ENCODE measurements at regions not wholly inside any gene's neighbourhood (a gene's known extent, or its start where the extent isn't known, plus 50 kb on each side); places are given as distances from the start of the nearest gene placed in this dataset.

DNA sequence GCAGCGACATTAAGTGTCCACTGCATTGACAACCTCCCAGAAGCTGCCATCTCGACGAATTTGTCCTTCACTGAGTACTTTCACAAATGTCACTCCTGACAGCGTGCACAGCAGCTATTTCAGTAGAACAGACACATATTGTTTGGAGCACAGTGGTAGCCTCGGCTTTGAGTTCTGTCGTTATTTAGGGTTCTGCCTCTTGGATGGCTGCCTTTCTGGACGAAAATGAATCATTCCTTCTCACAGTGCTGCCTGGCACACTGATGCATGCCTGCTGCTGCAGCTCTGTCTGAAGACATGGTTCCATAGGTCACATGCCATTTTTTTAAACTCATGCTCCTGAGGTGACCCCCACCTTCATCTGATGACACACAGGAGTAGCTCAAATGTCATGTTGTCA lies 477.0 kb downstream of the C6orf118 start:
- H3K4me3 ChIP-seq (ENCODE audit: low read depth in 1 of 5, low read length in 5 of 5), result no peak overlapping the region
- no peaks in the 10 kb centered on the region for H3K36me3 ChIP-seq (ENCODE audit: control insufficient read depth in 5 of 5, insufficient read depth in 5 of 5, low read length in 5 of 5)
- no peaks in the 10 kb centered on the region for H3K27me3 ChIP-seq (ENCODE audit: control insufficient read depth in 5 of 5, insufficient read depth in 4 of 5, low read length in 5 of 5)
- H3K9me3 ChIP-seq (ENCODE audit: control insufficient read depth in 5 of 5, low read length in 5 of 5), result peaks cover 0 to 1% (median 0%) of the 10 kb centered on the region in 5 donors
- no peaks in the 10 kb centered on the region for H3K4me1 ChIP-seq (ENCODE audit: control insufficient read depth in 5 of 5, insufficient read depth in 5 of 5, low read length in 5 of 5)
- no peak overlapping the region for H3K9ac ChIP-seq (ENCODE audit: low read length in 5 of 5)
- H3K27ac ChIP-seq (ENCODE audit: low read depth, low read length), result no peak overlapping the region

GRCh38 chr6:164827537-164827936 lies 481.9 kb downstream of the C6orf118 start:
- H3K4me3 ChIP-seq (ENCODE audit: low read depth in 1 of 5, low read length in 5 of 5), result no peak overlapping the region
- no peaks in the 10 kb centered on the region for H3K27me3 ChIP-seq (ENCODE audit: control insufficient read depth in 5 of 5, insufficient read depth in 4 of 5, low read length in 5 of 5)
- no peak overlapping the region for H3K27ac ChIP-seq (ENCODE audit: low read depth, low read length)
- H3K9ac ChIP-seq (ENCODE audit: low read length in 5 of 5), result no peak overlapping the region
- no peaks in the 10 kb centered on the region for H3K9me3 ChIP-seq (ENCODE audit: control insufficient read depth in 5 of 5, low read length in 5 of 5)
- no peaks in the 10 kb centered on the region for H3K36me3 ChIP-seq (ENCODE audit: control insufficient read depth in 5 of 5, insufficient read depth in 5 of 5, low read length in 5 of 5)
- no peaks in the 10 kb centered on the region for H3K4me1 ChIP-seq (ENCODE audit: control insufficient read depth in 5 of 5, insufficient read depth in 5 of 5, low read length in 5 of 5)

DNA sequence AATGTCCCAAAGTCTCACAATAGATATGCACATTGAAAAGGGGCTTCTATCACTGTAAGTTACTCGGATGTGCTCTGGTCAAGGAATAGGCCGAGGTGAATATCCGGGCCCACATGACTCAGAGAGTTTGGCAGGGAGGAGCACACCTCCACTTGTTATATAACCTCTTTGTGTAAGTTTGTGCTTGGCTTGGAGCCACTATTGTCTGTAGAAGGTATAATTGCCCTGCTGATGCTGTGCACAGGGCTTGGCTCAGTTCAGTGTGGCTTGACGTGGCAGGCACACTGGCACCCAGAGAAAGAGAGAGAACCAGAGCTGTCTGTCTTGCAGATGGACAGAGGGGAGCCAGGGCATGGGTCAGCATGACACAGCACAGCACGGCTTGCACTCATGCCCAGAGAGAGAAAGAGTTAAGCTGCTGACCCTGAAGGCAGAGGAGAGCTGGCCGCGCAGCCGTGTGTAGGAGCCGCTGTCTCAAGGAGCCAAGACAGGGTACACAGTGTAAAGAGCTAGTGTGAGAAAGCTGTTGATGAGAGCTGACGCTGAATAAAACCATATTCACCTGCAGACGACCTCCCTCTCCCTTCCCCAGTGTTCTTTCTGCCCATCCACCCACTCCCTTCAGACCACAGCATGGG lies 482.5 kb downstream of the C6orf118 start:
- Histone ChIP-seq H3K36me3 (ENCODE audit: control insufficient read depth in 5 of 5, insufficient read depth in 5 of 5, low read length in 5 of 5) (no peaks in the 10 kb centered on the region), H3K27me3 (ENCODE audit: control insufficient read depth in 5 of 5, insufficient read depth in 4 of 5, low read length in 5 of 5) (no peaks in the 10 kb centered on the region), H3K4me1 (ENCODE audit: control insufficient read depth in 5 of 5, insufficient read depth in 5 of 5, low read length in 5 of 5) (no peaks in the 10 kb centered on the region), H3K27ac (ENCODE audit: low read depth, low read length) (no peak overlapping the region), H3K9ac (ENCODE audit: low read length in 5 of 5) (no peak overlapping the region), H3K9me3 (ENCODE audit: control insufficient read depth in 5 of 5, low read length in 5 of 5) (no peaks in the 10 kb centered on the region), H3K4me3 (ENCODE audit: low read depth in 1 of 5, low read length in 5 of 5) (no peak overlapping the region)

GRCh38 chr6:164825386-164825785 lies 484.0 kb downstream of the C6orf118 start:
- Histone ChIP-seq H3K4me1 (ENCODE audit: control insufficient read depth in 5 of 5, insufficient read depth in 5 of 5, low read length in 5 of 5) (no peaks in the 10 kb centered on the region), H3K27me3 (ENCODE audit: control insufficient read depth in 5 of 5, insufficient read depth in 4 of 5, low read length in 5 of 5) (no peaks in the 10 kb centered on the region), H3K36me3 (ENCODE audit: control insufficient read depth in 5 of 5, insufficient read depth in 5 of 5, low read length in 5 of 5) (no peaks in the 10 kb centered on the region), H3K9ac (ENCODE audit: low read length in 5 of 5) (no peak overlapping the region), H3K9me3 (ENCODE audit: control insufficient read depth in 5 of 5, low read length in 5 of 5) (no peaks in the 10 kb centered on the region), H3K4me3 (ENCODE audit: low read depth in 1 of 5, low read length in 5 of 5) (no peak overlapping the region), H3K27ac (ENCODE audit: low read depth, low read length) (no peak overlapping the region)

- Histone ChIP-seq H3K9me3 (ENCODE audit: control insufficient read depth in 5 of 5, low read length in 5 of 5) (peaks cover 0 to 13% (median 4%) of the 10 kb centered on the region in 5 donors), H3K4me3 (ENCODE audit: low read depth in 1 of 5, low read length in 5 of 5) (no peak overlapping the region), H3K36me3 (ENCODE audit: control insufficient read depth in 5 of 5, insufficient read depth in 5 of 5, low read length in 5 of 5) (no peaks in the 10 kb centered on the region), H3K27ac (ENCODE audit: low read depth, low read length) (no peak overlapping the region), H3K27me3 (ENCODE audit: control insufficient read depth in 5 of 5, insufficient read depth in 4 of 5, low read length in 5 of 5) (no peaks in the 10 kb centered on the region), H3K4me1 (ENCODE audit: control insufficient read depth in 5 of 5, insufficient read depth in 5 of 5, low read length in 5 of 5) (no peaks in the 10 kb centered on the region), H3K9ac (ENCODE audit: low read length in 5 of 5) (no peak overlapping the region)
Measured at GRCh38 chr6:164817662-164818061, 491.7 kb downstream of the C6orf118 start.

GRCh38 chr6:164812706-164813105 lies 496.7 kb downstream of the C6orf118 start:
- peaks cover 0 to 17% (median 4%) of the 10 kb centered on the region in 5 donors for H3K9me3 ChIP-seq (ENCODE audit: control insufficient read depth in 5 of 5, low read length in 5 of 5)
- no peak overlapping the region for H3K27ac ChIP-seq (ENCODE audit: low read depth, low read length)
- no peak overlapping the region for H3K4me3 ChIP-seq (ENCODE audit: low read depth in 1 of 5, low read length in 5 of 5)
- H3K27me3 ChIP-seq (ENCODE audit: control insufficient read depth in 5 of 5, insufficient read depth in 4 of 5, low read length in 5 of 5), result no peaks in the 10 kb centered on the region
- no peaks in the 10 kb centered on the region for H3K36me3 ChIP-seq (ENCODE audit: control insufficient read depth in 5 of 5, insufficient read depth in 5 of 5, low read length in 5 of 5)
- no peak overlapping the region for H3K9ac ChIP-seq (ENCODE audit: low read length in 5 of 5)
- H3K4me1 ChIP-seq (ENCODE audit: control insufficient read depth in 5 of 5, insufficient read depth in 5 of 5, low read length in 5 of 5), result no peaks in the 10 kb centered on the region

DNA sequence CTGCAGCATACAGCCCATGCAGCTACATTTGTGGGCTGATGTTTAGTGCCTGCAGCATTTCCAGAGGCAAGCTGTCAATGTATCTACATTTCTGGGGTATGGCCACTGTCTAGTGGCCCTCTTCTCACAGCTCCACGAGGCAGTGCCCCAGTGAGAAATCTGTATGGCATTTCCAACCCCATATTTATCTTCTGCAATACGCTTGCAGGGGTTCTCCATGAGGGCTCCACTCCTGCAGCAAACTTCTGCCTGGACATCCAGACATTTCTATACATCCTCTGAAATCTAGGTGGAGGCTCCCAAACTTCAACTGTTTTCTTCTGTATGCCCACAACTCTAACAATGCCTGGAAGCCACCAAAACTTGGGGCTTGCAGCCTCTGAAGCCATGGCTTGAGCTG lies 502.3 kb downstream of the C6orf118 start:
- H3K27me3 ChIP-seq (ENCODE audit: control insufficient read depth in 5 of 5, insufficient read depth in 4 of 5, low read length in 5 of 5), result no peaks in the 10 kb centered on the region
- no peak overlapping the region for H3K27ac ChIP-seq (ENCODE audit: low read depth, low read length)
- H3K9ac ChIP-seq (ENCODE audit: low read length in 5 of 5), result no peak overlapping the region
- H3K4me1 ChIP-seq (ENCODE audit: control insufficient read depth in 5 of 5, insufficient read depth in 5 of 5, low read length in 5 of 5), result no peaks in the 10 kb centered on the region
- H3K9me3 ChIP-seq (ENCODE audit: control insufficient read depth in 5 of 5, low read length in 5 of 5), result peaks cover 0 to 12% (median 4%) of the 10 kb centered on the region in 5 donors
- H3K4me3 ChIP-seq (ENCODE audit: low read depth in 1 of 5, low read length in 5 of 5), result no peak overlapping the region
- no peaks in the 10 kb centered on the region for H3K36me3 ChIP-seq (ENCODE audit: control insufficient read depth in 5 of 5, insufficient read depth in 5 of 5, low read length in 5 of 5)

- H3K4me3 ChIP-seq (ENCODE audit: low read depth in 1 of 5, low read length in 5 of 5), result no peak overlapping the region
- no peaks in the 10 kb centered on the region for H3K9me3 ChIP-seq (ENCODE audit: control insufficient read depth in 5 of 5, low read length in 5 of 5)
- H3K9ac ChIP-seq (ENCODE audit: low read length in 5 of 5), result no peak overlapping the region
- no peaks in the 10 kb centered on the region for H3K4me1 ChIP-seq (ENCODE audit: control insufficient read depth in 5 of 5, insufficient read depth in 5 of 5, low read length in 5 of 5)
- no peaks in the 10 kb centered on the region for H3K36me3 ChIP-seq (ENCODE audit: control insufficient read depth in 5 of 5, insufficient read depth in 5 of 5, low read length in 5 of 5)
- no peaks in the 10 kb centered on the region for H3K27me3 ChIP-seq (ENCODE audit: control insufficient read depth in 5 of 5, insufficient read depth in 4 of 5, low read length in 5 of 5)
- H3K27ac ChIP-seq (ENCODE audit: low read depth, low read length), result no peak overlapping the region
Measured at GRCh38 chr6:164795056-164795815, 514.2 kb downstream of the C6orf118 start.

GRCh38 chr6:164792666-164793065 lies 516.7 kb downstream of the C6orf118 start:
- H3K4me3 ChIP-seq (ENCODE audit: low read depth in 1 of 5, low read length in 5 of 5), result no peak overlapping the region
- H3K9ac ChIP-seq (ENCODE audit: low read length in 5 of 5), result no peak overlapping the region
- no peak overlapping the region for H3K27ac ChIP-seq (ENCODE audit: low read depth, low read length)
- no peaks in the 10 kb centered on the region for H3K36me3 ChIP-seq (ENCODE audit: control insufficient read depth in 5 of 5, insufficient read depth in 5 of 5, low read length in 5 of 5)
- H3K9me3 ChIP-seq (ENCODE audit: control insufficient read depth in 5 of 5, low read length in 5 of 5), result no peaks in the 10 kb centered on the region
- no peaks in the 10 kb centered on the region for H3K27me3 ChIP-seq (ENCODE audit: control insufficient read depth in 5 of 5, insufficient read depth in 4 of 5, low read length in 5 of 5)
- H3K4me1 ChIP-seq (ENCODE audit: control insufficient read depth in 5 of 5, insufficient read depth in 5 of 5, low read length in 5 of 5), result no peaks in the 10 kb centered on the region

DNA sequence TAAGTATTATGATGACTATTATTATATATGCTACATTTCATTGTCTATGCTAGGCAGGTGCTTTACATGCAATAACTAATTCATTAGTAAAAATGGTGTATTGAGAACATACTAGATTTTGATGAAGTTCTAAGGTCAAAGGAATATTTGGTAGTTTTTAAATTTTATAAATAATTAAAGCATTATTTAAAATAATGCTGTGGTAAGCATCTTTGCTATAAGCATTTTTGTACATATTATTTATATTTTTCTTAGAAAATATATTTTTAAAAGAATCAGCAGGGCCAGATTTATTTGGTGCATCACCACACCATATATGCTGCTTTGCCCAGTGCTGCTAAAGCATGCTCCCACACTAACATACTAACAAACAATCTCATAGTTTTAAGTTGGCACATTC lies 517.9 kb downstream of the C6orf118 start:
- no peak overlapping the region for H3K27ac ChIP-seq (ENCODE audit: low read depth, low read length)
- no peak overlapping the region for H3K9ac ChIP-seq (ENCODE audit: low read length in 5 of 5)
- no peaks in the 10 kb centered on the region for H3K4me1 ChIP-seq (ENCODE audit: control insufficient read depth in 5 of 5, insufficient read depth in 5 of 5, low read length in 5 of 5)
- no peaks in the 10 kb centered on the region for H3K36me3 ChIP-seq (ENCODE audit: control insufficient read depth in 5 of 5, insufficient read depth in 5 of 5, low read length in 5 of 5)
- H3K9me3 ChIP-seq (ENCODE audit: control insufficient read depth in 5 of 5, low read length in 5 of 5), result no peaks in the 10 kb centered on the region
- H3K27me3 ChIP-seq (ENCODE audit: control insufficient read depth in 5 of 5, insufficient read depth in 4 of 5, low read length in 5 of 5), result no peaks in the 10 kb centered on the region
- no peak overlapping the region for H3K4me3 ChIP-seq (ENCODE audit: low read depth in 1 of 5, low read length in 5 of 5)

Data from subcutaneous abdominal adipose tissue (tissue), 5 donors.